ENCODE measurements at regions not wholly inside any gene's neighbourhood (a gene's known extent, or its start where the extent isn't known, plus 50 kb on each side); places are given as distances from the start of the nearest gene placed in this dataset.

DNA sequence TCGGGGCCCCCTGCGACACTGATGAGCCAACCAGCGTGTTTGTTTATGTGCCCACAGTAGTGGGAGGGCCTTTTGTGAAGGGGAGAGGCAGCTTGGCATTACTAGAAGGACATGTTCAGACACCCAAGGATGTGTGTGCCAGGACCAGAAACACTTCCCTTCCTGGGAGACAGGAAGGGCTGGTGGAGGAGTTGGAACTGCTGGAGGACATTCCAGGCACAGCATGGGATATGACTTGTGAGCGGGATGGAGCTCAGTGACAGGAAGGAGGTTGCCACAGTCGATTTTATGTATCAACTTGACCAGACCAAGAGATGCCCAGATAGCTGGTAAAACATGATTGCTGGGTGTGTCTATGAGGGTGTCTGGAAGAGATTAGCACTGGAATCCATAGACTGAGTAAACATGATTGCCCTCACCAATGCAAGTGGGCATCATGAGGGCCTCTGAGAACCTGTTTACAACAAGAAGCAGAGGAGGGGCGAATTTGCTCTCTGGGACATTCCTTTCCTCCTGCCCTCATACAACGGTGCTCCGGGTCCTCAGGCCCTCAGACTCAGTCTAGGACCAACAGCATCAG, 106.4 kb upstream of the TLE3 start:
- TF ChIP-seq CTCF (IDR thresholded peaks at IDR 0.05) (no peak), POLR2A (IDR thresholded peaks at IDR 0.05) (no peak), POLR2AphosphoS5 (IDR thresholded peaks at IDR 0.05) (no peak)

All from stomach (tissue), 4 donors.